ENCODE measurements at regions not wholly inside any gene's neighbourhood (a gene's known extent, or its start where the extent isn't known, plus 50 kb on each side); places are given as distances from the start of the nearest gene placed in this dataset.

DNA sequence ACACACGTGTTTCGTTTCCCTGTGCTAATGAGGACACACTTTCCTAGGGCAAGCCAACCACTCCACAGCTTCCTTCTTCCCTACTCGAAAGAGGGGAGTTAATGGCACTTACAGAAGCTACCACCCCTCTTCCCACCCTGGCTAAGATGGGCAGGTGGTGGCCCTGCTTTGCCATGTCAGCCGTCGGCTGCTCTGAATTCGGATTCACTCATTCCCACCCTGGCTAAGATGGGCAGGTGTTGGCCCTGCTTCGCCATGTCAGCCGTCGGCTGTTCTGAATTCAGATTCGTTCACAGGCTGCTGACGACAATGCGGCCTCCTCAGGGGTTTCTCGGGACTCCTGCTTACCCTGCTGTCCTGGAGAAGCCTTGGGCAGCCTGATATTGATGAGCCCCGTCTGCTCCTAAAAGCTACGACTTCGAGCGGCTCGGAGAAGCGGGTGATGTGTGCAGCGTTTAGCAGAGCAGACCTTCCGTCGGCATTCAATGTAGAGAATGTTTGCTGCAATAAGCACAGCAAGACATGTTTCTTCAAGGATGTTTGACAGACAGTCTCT, 56.2 kb upstream of the PPP2R2D start:
- DNase-seq: no peak

GRCh38 chr10:131845505-131846239, 55.1 kb upstream of the PPP2R2D start:
- DNase-seq: no peak

GRCh38 chr10:131846240-131847101, 54.3 kb upstream of the PPP2R2D start:
- no peak for DNase-seq

DNA sequence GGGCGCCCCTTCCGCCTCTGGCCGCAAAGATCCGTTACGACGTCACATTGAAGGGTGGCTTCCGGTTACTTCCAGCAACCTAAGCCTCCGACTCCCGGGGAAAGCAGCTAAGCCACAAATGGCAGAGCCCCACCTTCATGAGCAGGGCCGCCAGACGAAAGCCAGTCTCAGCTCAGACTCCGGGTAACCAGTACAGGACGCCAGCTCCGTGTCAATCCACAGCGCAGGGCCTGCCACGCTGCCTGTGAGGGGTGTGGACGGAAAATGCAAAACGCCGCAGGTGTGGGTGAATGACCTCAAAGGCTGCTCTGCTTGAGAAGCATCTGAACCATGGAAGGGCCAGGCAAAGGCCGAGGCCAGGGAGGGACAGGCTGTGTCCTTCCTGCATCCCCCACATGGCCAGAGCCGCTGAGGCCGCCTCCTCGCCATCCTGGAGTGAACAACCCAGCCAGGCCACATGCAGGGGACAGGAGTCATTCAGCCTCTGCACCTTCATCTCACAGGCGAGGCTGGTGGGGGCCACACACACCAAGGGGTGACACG, 53.5 kb upstream of the PPP2R2D start:
- no peak for DNase-seq

DNA sequence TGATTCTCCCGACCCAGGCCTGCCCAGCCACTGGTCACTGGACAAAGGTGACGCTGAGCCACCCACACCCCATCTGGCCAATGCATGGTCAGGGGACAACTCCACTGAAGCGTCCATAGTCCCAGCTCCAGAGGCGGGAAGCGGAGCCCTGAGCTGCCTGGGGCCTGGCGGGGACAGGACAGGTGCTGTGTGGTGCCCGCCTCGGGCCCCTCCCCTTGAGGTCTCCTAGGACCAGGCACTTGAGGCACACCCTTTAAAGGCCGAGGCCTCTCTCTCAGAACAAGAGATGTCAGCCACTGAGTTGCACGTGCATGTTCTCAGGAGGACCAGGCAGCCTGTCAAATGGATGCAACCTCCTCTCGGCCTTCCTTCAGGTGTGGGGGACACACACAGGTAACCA, 52.5 kb upstream of the PPP2R2D start:
- no peak for DNase-seq

DNA sequence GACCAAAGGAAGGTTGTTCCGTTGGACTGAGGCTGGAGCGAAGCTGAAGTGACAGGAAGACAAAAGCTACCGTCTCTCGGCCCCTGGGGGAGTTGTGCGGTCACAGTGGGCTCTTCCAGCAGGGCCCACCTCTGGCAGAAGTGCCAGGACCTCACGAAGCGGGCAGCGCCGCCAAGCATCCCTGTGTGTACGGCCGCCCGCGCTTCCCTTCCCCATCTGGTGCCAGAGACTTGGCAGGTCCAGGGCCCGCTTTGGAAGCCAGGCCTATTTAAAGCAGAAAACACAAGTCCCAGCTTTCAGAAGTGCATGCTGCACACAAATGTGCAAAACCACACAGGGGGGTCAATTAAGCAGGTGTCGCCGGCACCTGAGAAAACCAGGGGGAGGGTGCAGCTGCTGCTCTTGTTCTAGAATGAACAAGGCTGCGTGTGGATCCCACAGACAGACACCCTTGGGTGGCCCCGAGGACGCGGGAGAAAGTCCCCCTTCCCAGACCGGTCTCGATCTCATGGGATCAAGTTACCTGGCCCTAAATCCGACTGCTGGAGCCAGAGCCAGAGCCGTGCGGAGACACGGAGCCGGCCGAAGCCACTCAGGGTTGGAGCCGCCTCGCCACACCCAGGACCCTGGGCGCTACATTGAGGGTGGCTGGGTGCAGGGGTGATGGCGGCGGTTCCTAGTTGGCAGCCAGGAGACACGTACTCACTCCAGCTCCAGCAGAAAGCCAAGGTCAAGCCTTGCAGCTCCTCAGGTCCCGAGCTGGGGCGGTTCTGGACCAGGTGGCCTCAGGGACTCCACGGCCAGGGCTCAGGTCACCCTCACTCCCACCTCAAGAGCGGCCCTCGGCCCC, 51.8 kb upstream of the PPP2R2D start:
- DNase-seq: no peak

DNA sequence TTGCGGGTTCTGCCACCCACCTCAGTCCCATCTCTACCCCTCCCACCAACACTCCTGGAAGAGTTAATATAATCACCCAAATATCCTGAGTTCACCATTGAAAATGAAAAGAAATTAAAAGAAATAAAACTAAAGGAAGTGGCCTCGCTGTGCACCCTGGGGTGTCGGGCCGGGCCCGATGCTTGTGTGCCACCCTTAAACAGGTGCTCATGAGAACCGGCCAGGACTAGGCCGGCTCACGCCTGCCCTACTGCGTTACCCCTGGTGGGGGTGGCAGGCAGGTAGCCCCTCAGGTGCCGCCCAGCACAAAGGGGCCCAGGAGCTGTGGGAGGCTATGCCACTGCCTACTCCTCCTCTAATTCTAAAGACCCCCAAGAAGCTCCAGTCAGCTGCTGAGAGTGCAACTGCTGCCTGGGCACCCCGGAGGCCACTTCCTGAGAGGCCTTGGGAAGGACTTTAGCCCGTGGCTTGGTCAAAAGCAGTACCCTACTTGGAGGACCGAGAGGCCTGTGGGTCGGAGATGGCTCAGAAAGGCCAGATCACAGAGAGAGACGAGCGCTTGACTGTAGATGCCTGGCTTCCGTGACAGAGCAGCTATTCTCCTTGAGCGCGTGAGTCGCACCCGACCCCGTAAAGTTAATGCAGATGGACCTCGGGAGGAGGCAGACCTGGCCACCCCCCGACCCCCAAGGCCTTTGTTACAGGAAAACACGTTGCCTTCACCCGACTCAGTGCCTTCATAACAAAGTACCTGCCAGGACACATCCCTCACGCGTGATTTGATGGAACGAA, 51.0 kb upstream of the PPP2R2D start:
- DNase-seq: no peak

DNA sequence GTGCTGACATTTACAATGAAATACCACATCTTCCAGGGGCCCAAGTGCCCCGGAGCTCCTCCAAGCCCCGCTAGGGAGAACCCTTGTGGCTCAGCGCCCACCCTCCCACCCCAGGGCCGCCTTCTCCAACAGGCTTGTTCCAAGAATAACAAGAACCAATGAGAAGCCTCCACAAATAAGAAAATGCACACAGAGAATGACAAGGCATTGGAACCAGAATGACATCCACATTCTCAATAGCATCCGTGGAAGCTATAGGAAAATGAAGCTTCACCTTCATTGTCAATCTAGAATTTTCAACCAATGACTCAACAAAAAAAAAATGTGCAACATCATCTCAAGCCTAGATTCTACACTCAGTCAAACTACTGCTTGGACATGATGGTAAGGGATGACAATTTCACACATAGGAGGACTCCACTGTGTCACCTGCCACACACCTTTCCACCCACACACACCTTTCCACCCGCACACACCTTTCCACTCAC, 50.4 kb upstream of the PPP2R2D start:
- no peak for DNase-seq
